ENCODE measurements at regions not wholly inside any gene's neighbourhood (a gene's known extent, or its start where the extent isn't known, plus 50 kb on each side); places are given as distances from the start of the nearest gene placed in this dataset.
A peak's percentile ranks its signal among the peaks of the same experiment; 100 is the strongest.

DNA sequence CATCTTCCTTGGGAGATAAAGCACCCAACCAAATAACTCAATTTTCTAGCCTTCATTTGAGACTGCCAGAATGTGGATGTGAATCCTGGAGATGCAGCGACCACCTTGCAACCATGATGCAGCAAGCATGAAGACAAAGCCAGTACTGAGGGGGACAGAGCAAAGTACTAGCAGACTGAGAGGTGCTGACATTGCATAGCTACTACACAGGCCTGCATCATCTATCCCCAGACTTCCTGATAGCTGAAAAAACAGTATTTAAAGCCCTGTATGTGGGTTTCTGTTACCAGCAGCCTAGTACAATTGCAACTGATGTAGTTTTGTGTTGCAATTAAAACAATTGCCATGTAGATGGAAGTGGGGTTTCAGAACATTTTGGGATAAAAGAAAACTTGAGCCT, 146.3 kb upstream of the VEPH1 start:
- WGBS (ENCODE audit: missing lambda C conversion rate) = 13% methylated on average over 1 of the region's 1 CpG

GRCh38 chr3:157647820-157648219, 144.6 kb upstream of the VEPH1 start:
- Histone ChIP-seq H3K27ac (no peak overlapping the region), H3K4me3 (no peak overlapping the region), H3K4me2 (no peak overlapping the region), H3K9me3 (no peaks in the 10 kb centered on the region), H3K4me1 (no peaks in the 10 kb centered on the region)
- ChIA-PET POLR2A (no interaction called here), CTCF (interaction anchor here (0.8 kb wide), 1 partner anchor 84 kb away, joined by 4 read pairs; no protein-coding TSS in a partner anchor)
- FAIRE-seq (no peak), ATAC-seq (no peak), DNase-seq (ENCODE audit: low read depth in 1 of 2, low spot score in 1 of 2) (no peak)
- TF ChIP-seq CHD2 (IDR thresholded peaks at IDR 0.05; ENCODE audit: low read length, partially characterized antibody) (no peak), MAFK (IDR thresholded peaks at IDR 0.05; ENCODE audit: partially characterized antibody) (peak; percentile 53)
- WGBS (ENCODE audit: missing lambda C conversion rate) = 25% methylated on average over 4 of the region's 4 CpGs

More for the DNA sequence above, 146.3 kb upstream of the VEPH1 start:
- no peak for TF ChIP-seq POLR2AphosphoS2 (conservative IDR thresholded peaks at IDR 0.05; ENCODE audit: low read length)
- TF ChIP-seq CBX2 (IDR thresholded peaks at IDR 0.05; ENCODE audit: borderline replicate concordance, low read depth) = no peak
- no peak for TF ChIP-seq CHD2 (IDR thresholded peaks at IDR 0.05; ENCODE audit: low read length, partially characterized antibody)
- TF ChIP-seq GATA3 (IDR thresholded peaks at IDR 0.05; ENCODE audit: borderline replicate concordance) = no peak
- no peak for TF ChIP-seq HDAC2 (IDR thresholded peaks at IDR 0.05)
- no peak for TF ChIP-seq HOXB13 (CRISPR knock-in tag; IDR thresholded peaks at IDR 0.05; ENCODE audit: low read depth)
- TF ChIP-seq CTCF (IDR thresholded peaks at IDR 0.05) = no peak
- no peak for TF ChIP-seq NPAS2 (CRISPR knock-in tag; IDR thresholded peaks at IDR 0.05; ENCODE audit: borderline replicate concordance)
- no peak for TF ChIP-seq HEYL (CRISPR knock-in tag; IDR thresholded peaks at IDR 0.05)
- no peak for TF ChIP-seq MAX (IDR thresholded peaks at IDR 0.05)
- TF ChIP-seq HOXA7 (CRISPR knock-in tag; IDR thresholded peaks at IDR 0.05) = no peak
- no peak for TF ChIP-seq REST (IDR thresholded peaks at IDR 0.05)
- no peak for TF ChIP-seq NFE2L2 (conservative IDR thresholded peaks at IDR 0.05; ENCODE audit: low read length)
- TF ChIP-seq TP53 (CRISPR knock-in tag; IDR thresholded peaks at IDR 0.05) = no peak
- TF ChIP-seq CEBPB (IDR thresholded peaks at IDR 0.05) = no peak
- TF ChIP-seq ZNF302 (CRISPR knock-in tag; IDR thresholded peaks at IDR 0.05) = no peak
- TF ChIP-seq ZSCAN20 (CRISPR knock-in tag; IDR thresholded peaks at IDR 0.05) = no peak
- TF ChIP-seq BHLHE40 (IDR thresholded peaks at IDR 0.05; ENCODE audit: low read depth, low read length) = no peak
- TF ChIP-seq JUNB (IDR thresholded peaks at IDR 0.05) = no peak
- TF ChIP-seq FOSL2 (IDR thresholded peaks at IDR 0.05) = no peak
- no peak for TF ChIP-seq FOSL2 (CRISPR knock-in tag; IDR thresholded peaks at IDR 0.05)
- DNase-seq (ENCODE audit: low read depth in 1 of 2, low spot score in 1 of 2) (no peak), FAIRE-seq (no peak), ATAC-seq (no peak)
- Histone ChIP-seq H3K9me3 (no peaks in the 10 kb centered on the region), H3K27ac (no peak overlapping the region), H3K4me3 (no peak overlapping the region), H3K4me2 (no peak overlapping the region), H3K4me1 (no peaks in the 10 kb centered on the region)
- ChIA-PET POLR2A (no interaction called here), CTCF (interaction anchor here (1.4 kb wide), 1 partner anchor 8 kb away, joined by 3 read pairs; no protein-coding TSS in a partner anchor)
